ENCODE measurements at regions not wholly inside any gene's neighbourhood (a gene's known extent, or its start where the extent isn't known, plus 50 kb on each side); places are given as distances from the start of the nearest gene placed in this dataset.
"Not testable (repeated sequence)": the region's sequence is repeated elsewhere in the genome, so short reads cannot be mapped to it uniquely, and the experiment has no call there.

DNA sequence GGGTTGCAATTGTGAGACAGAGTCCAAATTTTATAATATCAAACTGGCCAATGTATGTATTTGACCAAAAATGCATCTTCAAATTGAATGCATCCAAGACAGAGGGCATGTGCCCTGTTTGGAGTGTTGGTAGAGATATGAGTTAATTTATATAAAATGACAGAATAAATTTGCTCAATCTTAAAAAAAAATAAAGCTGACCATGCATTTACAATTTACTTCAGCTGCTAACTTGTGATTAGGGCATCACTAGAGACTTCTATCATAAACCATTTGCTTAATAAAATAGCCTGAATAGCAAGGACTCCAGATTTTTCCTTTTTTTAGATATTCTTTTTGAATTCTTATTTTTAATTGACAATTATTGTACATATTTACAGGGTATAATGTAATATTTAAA is 1345.8 kb downstream of the CDH11 start:
- TF ChIP-seq, protein P1, sequence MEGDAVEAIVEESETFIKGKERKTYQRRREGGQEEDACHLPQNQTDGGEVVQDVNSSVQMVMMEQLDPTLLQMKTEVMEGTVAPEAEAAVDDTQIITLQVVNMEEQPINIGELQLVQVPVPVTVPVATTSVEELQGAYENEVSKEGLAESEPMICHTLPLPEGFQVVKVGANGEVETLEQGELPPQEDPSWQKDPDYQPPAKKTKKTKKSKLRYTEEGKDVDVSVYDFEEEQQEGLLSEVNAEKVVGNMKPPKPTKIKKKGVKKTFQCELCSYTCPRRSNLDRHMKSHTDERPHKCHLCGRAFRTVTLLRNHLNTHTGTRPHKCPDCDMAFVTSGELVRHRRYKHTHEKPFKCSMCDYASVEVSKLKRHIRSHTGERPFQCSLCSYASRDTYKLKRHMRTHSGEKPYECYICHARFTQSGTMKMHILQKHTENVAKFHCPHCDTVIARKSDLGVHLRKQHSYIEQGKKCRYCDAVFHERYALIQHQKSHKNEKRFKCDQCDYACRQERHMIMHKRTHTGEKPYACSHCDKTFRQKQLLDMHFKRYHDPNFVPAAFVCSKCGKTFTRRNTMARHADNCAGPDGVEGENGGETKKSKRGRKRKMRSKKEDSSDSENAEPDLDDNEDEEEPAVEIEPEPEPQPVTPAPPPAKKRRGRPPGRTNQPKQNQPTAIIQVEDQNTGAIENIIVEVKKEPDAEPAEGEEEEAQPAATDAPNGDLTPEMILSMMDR (IDR thresholded peaks at IDR 0.05) = no peak
- H3K27ac Mint-ChIP-seq (ENCODE audit: unreplicated experiment) = no peak overlapping the region
- DNase-seq (ENCODE audit: extremely low spot score, unreplicated experiment) = no peak
- H3K4me3 Mint-ChIP-seq (ENCODE audit: unreplicated experiment) = no peak overlapping the region
- no peaks in the 10 kb centered on the region for H3K9me3 Mint-ChIP-seq (ENCODE audit: unreplicated experiment)
- H3K36me3 Mint-ChIP-seq (ENCODE audit: unreplicated experiment) = no peaks in the 10 kb centered on the region
- H3K4me1 Mint-ChIP-seq (ENCODE audit: unreplicated experiment) = no peaks in the 10 kb centered on the region
- peaks cover 2% of the 10 kb centered on the region for H3K27me3 Mint-ChIP-seq (ENCODE audit: unreplicated experiment)

DNA sequence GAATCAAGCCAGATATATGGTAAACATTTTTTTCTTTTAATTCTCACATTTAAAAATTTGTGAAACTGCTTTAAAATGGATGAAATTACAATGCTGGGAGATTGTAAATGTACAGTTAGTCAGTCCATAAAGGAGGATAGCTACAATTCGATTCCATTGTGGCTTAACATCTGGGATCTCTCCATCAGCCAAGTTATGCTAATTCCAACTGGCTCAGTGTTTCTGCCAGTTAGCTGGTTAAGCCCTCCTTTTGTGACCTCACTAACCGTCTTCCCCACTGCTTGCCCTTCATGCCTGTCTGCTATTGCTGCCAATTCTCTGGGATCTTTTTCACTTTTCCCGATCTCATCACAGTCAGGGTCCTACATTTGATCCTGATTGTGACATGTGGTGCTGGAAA is 1347.6 kb downstream of the CDH11 start:
- H3K27me3 Mint-ChIP-seq (ENCODE audit: unreplicated experiment) = peaks cover 4% of the 10 kb centered on the region
- DNase-seq (ENCODE audit: extremely low spot score, unreplicated experiment) = no peak
- no peak overlapping the region for H3K4me3 Mint-ChIP-seq (ENCODE audit: unreplicated experiment)
- H3K4me1 Mint-ChIP-seq (ENCODE audit: unreplicated experiment) = no peaks in the 10 kb centered on the region
- no peaks in the 10 kb centered on the region for H3K36me3 Mint-ChIP-seq (ENCODE audit: unreplicated experiment)
- no peaks in the 10 kb centered on the region for H3K9me3 Mint-ChIP-seq (ENCODE audit: unreplicated experiment)
- H3K27ac Mint-ChIP-seq (ENCODE audit: unreplicated experiment) = no peak overlapping the region
- TF ChIP-seq, protein P1 (IDR thresholded peaks at IDR 0.05) = no peak

DNA sequence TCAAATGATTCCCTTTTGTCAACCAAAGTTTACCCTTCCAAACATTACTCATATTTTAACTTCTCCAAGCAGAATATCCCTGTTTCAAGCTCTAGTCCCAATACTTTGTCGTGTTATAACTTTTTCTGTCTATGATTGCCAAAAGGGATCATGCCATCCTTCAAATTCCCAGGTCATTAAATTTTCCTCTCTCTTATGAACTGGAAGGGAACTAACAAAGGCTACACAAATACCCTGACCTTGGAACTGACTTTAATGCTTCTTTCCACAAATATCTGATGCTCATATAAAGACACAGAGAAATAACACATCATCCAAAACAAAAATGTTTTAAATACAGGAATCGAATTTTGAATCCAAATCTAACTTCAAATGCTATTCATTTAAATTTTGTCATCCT is 1352.7 kb downstream of the CDH11 start:
- Mint-ChIP-seq H3K4me3 (ENCODE audit: unreplicated experiment) (no peak overlapping the region), H3K36me3 (ENCODE audit: unreplicated experiment) (no peaks in the 10 kb centered on the region), H3K27me3 (ENCODE audit: unreplicated experiment) (peaks cover 14% of the 10 kb centered on the region), H3K9me3 (ENCODE audit: unreplicated experiment) (no peaks in the 10 kb centered on the region), H3K4me1 (ENCODE audit: unreplicated experiment) (no peaks in the 10 kb centered on the region), H3K27ac (ENCODE audit: unreplicated experiment) (no peak overlapping the region)
- TF ChIP-seq, protein P1 (IDR thresholded peaks at IDR 0.05) = no peak
- no peak for DNase-seq (ENCODE audit: extremely low spot score, unreplicated experiment)

DNA sequence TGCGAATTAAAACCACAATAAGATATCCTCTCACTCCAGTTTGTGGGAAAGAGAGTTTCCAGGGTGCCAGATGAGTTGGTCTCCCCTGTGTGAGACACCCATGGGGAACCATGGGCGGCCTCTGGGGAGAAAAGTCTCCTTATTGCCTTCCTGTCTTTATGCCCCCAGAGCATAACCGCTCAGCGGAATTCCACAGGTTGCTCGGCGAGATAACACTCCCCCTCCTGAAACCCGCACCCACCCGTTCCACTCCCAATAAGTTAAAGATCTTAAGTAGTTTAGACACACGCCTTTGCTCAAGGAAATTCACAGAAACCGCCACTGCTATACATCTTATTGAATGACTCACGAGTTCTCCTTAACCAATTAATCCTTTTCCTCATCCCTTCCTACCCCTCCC is 1361.6 kb downstream of the CDH11 start:
- H3K9me3 Mint-ChIP-seq (ENCODE audit: unreplicated experiment); H3K36me3 Mint-ChIP-seq (ENCODE audit: unreplicated experiment); H3K4me1 Mint-ChIP-seq (ENCODE audit: unreplicated experiment); H3K27ac Mint-ChIP-seq (ENCODE audit: unreplicated experiment); DNase-seq (ENCODE audit: extremely low spot score, unreplicated experiment); H3K27me3 Mint-ChIP-seq (ENCODE audit: unreplicated experiment); H3K4me3 Mint-ChIP-seq (ENCODE audit: unreplicated experiment): not testable (repeated sequence)

DNA sequence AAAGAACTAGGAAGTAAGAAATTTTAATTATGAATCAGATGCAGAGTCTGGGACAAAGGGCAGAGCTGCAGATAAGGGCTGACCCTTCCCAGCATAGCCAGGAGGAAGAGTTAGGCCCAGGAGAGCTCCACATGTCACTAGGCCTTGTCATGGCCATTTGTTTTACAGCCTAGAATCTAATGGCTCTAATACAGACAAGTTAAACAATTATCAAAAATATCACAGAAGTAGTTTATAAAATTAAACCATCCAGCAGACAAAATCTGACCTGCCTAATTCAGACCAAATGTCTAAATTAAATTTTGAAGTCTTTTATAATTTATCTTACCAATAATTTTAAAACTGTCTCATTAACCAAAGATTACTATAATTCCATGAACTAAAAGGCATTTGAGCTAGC is 1369.5 kb downstream of the CDH11 start:
- no peaks in the 10 kb centered on the region for H3K4me1 Mint-ChIP-seq (ENCODE audit: unreplicated experiment)
- no peak overlapping the region for H3K4me3 Mint-ChIP-seq (ENCODE audit: unreplicated experiment)
- no peaks in the 10 kb centered on the region for H3K27me3 Mint-ChIP-seq (ENCODE audit: unreplicated experiment)
- TF ChIP-seq, protein P1 (IDR thresholded peaks at IDR 0.05) = no peak
- H3K9me3 Mint-ChIP-seq (ENCODE audit: unreplicated experiment) = no peaks in the 10 kb centered on the region
- H3K27ac Mint-ChIP-seq (ENCODE audit: unreplicated experiment) = no peak overlapping the region
- no peak for DNase-seq (ENCODE audit: extremely low spot score, unreplicated experiment)
- no peaks in the 10 kb centered on the region for H3K36me3 Mint-ChIP-seq (ENCODE audit: unreplicated experiment)

DNA sequence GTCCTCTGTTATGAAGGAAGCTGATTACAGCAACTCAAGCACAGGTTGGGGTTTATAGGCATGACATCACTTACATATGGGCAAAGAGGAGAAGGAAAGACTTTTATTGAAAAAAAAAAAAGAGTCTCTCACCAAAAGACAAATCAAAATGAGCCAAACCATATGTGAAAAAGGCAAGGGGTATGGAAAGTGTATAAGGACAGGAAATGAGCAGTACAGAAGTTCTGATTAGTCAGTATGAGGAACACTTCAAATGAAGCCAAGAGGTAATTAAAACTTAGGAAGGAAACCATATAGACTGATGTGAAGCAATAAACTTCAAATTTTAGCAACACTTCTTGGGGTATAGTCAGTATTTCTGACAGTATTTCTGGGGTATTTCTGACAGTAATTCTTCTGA is 1372.6 kb downstream of the CDH11 start:
- no peak overlapping the region for H3K4me3 Mint-ChIP-seq (ENCODE audit: unreplicated experiment)
- no peaks in the 10 kb centered on the region for H3K4me1 Mint-ChIP-seq (ENCODE audit: unreplicated experiment)
- no peak for DNase-seq (ENCODE audit: extremely low spot score, unreplicated experiment)
- no peaks in the 10 kb centered on the region for H3K9me3 Mint-ChIP-seq (ENCODE audit: unreplicated experiment)
- TF ChIP-seq, protein P1 (IDR thresholded peaks at IDR 0.05) = no peak
- no peak overlapping the region for H3K27ac Mint-ChIP-seq (ENCODE audit: unreplicated experiment)
- no peaks in the 10 kb centered on the region for H3K36me3 Mint-ChIP-seq (ENCODE audit: unreplicated experiment)
- H3K27me3 Mint-ChIP-seq (ENCODE audit: unreplicated experiment) = no peaks in the 10 kb centered on the region
